ENCODE measurements at regions not wholly inside any gene's neighbourhood (a gene's known extent, or its start where the extent isn't known, plus 50 kb on each side); places are given as distances from the start of the nearest gene placed in this dataset.

DNA sequence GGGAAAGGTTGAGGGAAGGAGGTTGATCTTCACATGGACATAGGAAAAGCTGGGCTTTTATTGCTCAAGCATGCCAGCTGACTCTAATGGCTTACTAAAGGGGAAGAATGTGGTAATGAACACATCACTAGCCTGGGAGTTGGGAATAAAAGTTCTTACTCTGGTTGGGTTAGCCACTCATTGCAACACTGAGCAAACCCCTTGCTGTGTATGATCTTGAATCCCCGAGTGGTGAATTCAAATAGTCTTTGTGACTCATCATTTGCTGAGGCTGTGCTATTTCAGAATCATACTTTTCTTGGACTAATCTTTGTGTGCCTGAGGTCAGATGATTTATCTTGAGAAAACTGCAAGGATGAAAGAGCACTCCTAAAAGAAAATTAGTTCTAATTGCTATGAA lies 304.1 kb upstream of the ANO5 start:
- H3K4me3 ChIP-seq (ENCODE audit: low read depth, low read length), result no peak overlapping the region
- no peaks in the 10 kb centered on the region for H3K9me3 ChIP-seq (ENCODE audit: control insufficient read depth, low read length)
- H3K27ac ChIP-seq, result no peak overlapping the region
- no peaks in the 10 kb centered on the region for H3K36me3 ChIP-seq (ENCODE audit: control insufficient read depth, insufficient read depth, low read length)
- no peaks in the 10 kb centered on the region for H3K27me3 ChIP-seq (ENCODE audit: control insufficient read depth, insufficient read depth, low read length)
- no peak overlapping the region for H2AFZ ChIP-seq
- no peaks in the 10 kb centered on the region for H3K79me2 ChIP-seq
- no peaks in the 10 kb centered on the region for H3K4me1 ChIP-seq
- TF ChIP-seq, protein P1, sequence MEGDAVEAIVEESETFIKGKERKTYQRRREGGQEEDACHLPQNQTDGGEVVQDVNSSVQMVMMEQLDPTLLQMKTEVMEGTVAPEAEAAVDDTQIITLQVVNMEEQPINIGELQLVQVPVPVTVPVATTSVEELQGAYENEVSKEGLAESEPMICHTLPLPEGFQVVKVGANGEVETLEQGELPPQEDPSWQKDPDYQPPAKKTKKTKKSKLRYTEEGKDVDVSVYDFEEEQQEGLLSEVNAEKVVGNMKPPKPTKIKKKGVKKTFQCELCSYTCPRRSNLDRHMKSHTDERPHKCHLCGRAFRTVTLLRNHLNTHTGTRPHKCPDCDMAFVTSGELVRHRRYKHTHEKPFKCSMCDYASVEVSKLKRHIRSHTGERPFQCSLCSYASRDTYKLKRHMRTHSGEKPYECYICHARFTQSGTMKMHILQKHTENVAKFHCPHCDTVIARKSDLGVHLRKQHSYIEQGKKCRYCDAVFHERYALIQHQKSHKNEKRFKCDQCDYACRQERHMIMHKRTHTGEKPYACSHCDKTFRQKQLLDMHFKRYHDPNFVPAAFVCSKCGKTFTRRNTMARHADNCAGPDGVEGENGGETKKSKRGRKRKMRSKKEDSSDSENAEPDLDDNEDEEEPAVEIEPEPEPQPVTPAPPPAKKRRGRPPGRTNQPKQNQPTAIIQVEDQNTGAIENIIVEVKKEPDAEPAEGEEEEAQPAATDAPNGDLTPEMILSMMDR (IDR thresholded peaks at IDR 0.05), result no peak
- no peak overlapping the region for H3K4me2 ChIP-seq (ENCODE audit: low read length)
- no peak overlapping the region for H3K9ac ChIP-seq

DNA sequence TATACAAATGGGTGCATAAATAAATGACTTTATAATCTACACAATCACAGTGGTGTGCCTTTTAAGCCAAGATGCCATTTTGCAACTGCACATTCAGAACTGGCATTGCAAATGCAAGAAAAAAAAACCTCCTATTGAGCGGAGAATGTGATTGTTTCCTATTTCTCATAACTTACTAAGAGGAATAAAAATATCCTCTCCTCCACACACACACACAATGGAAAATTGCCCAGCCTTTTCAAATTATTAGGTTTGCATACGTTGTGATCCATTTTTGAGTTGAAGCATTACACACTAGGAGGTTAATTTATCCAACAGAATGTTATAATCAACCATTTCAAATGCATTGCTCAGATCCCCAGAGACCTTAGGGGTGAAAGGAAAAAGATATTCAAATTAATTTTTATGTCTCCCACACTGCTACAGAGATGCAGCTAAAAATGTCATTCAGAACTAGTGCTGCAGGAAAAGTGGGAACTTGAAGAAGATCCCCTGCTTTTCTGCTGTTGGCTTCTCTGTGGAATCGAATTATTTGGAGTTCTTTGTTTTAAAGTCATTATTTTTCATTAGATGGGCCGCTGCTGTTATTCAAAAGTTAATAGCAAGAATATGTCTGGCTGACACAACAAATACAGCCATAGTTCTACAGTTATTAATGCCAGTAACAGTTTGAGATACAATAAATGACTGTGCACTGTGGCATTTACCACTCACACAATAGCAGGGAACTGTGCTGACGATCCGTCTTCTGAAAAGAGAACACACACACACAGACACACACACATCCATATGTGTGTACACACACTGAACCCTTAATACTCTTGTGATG lies 299.9 kb upstream of the ANO5 start:
- Histone ChIP-seq H3K27me3 (ENCODE audit: control insufficient read depth, insufficient read depth, low read length) (no peaks in the 10 kb centered on the region), H3K27ac (no peak overlapping the region), H3K4me3 (ENCODE audit: low read depth, low read length) (no peak overlapping the region), H3K4me1 (no peaks in the 10 kb centered on the region), H3K79me2 (no peaks in the 10 kb centered on the region), H3K36me3 (ENCODE audit: control insufficient read depth, insufficient read depth, low read length) (no peaks in the 10 kb centered on the region), H3K9ac (no peak overlapping the region), H3K9me3 (ENCODE audit: control insufficient read depth, low read length) (no peaks in the 10 kb centered on the region), H2AFZ (no peak overlapping the region), H3K4me2 (ENCODE audit: low read length) (no peak overlapping the region)
- TF ChIP-seq, protein P1 (IDR thresholded peaks at IDR 0.05), result no peak

DNA sequence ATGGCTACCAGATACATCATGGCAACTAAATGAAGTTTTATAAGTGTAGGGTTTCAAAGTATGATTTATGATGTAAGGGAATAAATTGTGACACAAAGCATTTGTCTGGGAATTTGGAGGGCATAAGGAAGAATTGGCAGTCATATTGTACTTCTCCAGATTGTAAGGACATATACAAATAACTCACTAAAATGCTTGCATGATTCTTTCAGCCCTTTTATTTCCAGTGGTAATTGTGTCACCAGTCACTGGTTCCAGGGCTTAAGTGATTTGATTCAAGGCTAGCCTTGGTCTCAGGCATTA lies 299.4 kb upstream of the ANO5 start:
- Histone ChIP-seq H3K4me3 (ENCODE audit: low read depth, low read length) (no peak overlapping the region), H3K27ac (no peak overlapping the region), H3K9ac (no peak overlapping the region), H3K4me2 (ENCODE audit: low read length) (no peak overlapping the region), H2AFZ (no peak overlapping the region), H3K4me1 (no peaks in the 10 kb centered on the region), H3K79me2 (no peaks in the 10 kb centered on the region), H3K9me3 (ENCODE audit: control insufficient read depth, low read length) (no peaks in the 10 kb centered on the region), H3K27me3 (ENCODE audit: control insufficient read depth, insufficient read depth, low read length) (no peaks in the 10 kb centered on the region), H3K36me3 (ENCODE audit: control insufficient read depth, insufficient read depth, low read length) (no peaks in the 10 kb centered on the region)
- TF ChIP-seq, protein P1 (IDR thresholded peaks at IDR 0.05), result no peak

DNA sequence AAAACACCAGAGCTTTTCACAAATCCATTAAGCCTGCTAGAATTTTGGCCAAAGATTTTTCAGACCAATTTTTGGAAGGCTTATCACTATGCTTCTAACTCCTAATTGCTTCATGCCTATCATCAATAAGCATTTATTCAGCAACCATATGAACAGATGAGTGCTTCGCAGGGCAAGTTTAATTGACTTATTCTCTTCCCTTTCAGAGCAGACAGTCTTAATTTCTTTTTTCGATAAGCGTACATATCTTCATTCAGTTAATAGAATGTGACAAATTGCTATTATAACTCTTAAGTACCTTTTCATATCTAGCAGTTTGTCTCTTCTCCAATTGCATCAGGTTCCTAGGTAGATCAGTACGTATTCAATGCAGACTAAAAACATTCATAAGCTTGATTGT lies 298.4 kb upstream of the ANO5 start:
- Histone ChIP-seq H3K4me1 (no peaks in the 10 kb centered on the region), H3K36me3 (ENCODE audit: control insufficient read depth, insufficient read depth, low read length) (no peaks in the 10 kb centered on the region), H3K4me3 (ENCODE audit: low read depth, low read length) (no peak overlapping the region), H2AFZ (no peak overlapping the region), H3K79me2 (no peaks in the 10 kb centered on the region), H3K27me3 (ENCODE audit: control insufficient read depth, insufficient read depth, low read length) (no peaks in the 10 kb centered on the region), H3K9ac (no peak overlapping the region), H3K4me2 (ENCODE audit: low read length) (no peak overlapping the region), H3K27ac (no peak overlapping the region), H3K9me3 (ENCODE audit: control insufficient read depth, low read length) (no peaks in the 10 kb centered on the region)
- TF ChIP-seq, protein P1 (IDR thresholded peaks at IDR 0.05), result no peak

DNA sequence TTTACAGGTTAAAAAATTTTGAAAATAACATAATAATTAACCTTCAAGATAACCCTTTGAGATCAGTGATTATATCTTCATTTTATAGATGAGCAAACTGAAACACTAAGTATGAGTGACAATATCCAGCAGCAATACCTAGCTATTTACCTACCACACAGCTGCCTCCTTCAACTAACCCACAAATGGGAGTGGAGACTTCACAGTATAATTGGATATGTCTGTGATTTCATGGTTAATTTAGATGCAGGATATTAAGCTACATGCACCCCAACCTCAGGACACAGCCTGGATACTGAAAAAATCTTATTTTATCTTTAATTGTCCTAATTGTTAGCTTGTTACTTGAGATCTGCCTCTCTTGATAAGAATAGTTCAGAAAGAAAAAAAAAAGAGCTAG lies 297.2 kb upstream of the ANO5 start:
- Histone ChIP-seq H3K4me1 (no peaks in the 10 kb centered on the region), H3K9ac (no peak overlapping the region), H3K9me3 (ENCODE audit: control insufficient read depth, low read length) (no peaks in the 10 kb centered on the region), H3K4me2 (ENCODE audit: low read length) (no peak overlapping the region), H3K79me2 (no peaks in the 10 kb centered on the region), H3K27me3 (ENCODE audit: control insufficient read depth, insufficient read depth, low read length) (no peaks in the 10 kb centered on the region), H3K36me3 (ENCODE audit: control insufficient read depth, insufficient read depth, low read length) (no peaks in the 10 kb centered on the region), H3K27ac (no peak overlapping the region), H2AFZ (no peak overlapping the region), H3K4me3 (ENCODE audit: low read depth, low read length) (no peak overlapping the region)
- TF ChIP-seq, protein P1 (IDR thresholded peaks at IDR 0.05), result no peak
